Skin epidermis (tissue), 12 donors: ENCODE measurements at regions not wholly inside any gene's neighbourhood (a gene's known extent, or its start where the extent isn't known, plus 50 kb on each side); places are given as distances from the start of the nearest gene placed in this dataset.

Experiments
- H3K27ac ChIP-seq, 21 experiments: fragments of 200-600 bp; sonication (generic) in 11 of 21; one replicate each; pipeline ENCODE4 v1.5.0; 2020; ENCODE audit warnings: mild to moderate bottlenecking in 3 of 21, inconsistent platforms in 2 of 21, moderate library complexity in 2 of 21
- H3K4me3 ChIP-seq, 7 experiments: fragments of 200-600 bp; sonication (generic) in 2 of 7; one replicate each; pipeline ENCODE4 v1.5.0; 2020; ENCODE audit warnings: inconsistent platforms in 2 of 7, mild to moderate bottlenecking in 2 of 7, moderate library complexity in 1 of 7

DNA sequence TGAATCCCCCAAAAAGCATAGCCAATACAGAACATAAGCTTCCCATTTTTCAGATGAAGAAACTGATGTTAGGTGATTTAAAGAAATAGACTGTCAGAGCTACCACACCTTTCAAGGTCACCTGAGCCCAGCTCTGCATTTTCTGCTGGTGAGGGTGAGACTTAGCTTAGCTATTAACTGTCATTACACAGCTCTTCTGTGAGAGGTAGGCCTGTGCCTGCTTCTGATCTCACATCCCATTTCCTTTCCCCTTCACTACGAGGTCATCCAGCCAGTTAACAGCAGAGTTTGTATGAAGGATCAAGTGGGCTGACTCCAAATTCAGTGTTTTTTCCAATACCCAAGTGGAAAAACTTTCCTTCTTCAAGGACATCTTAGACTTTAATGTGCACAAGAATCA, 528.6 kb upstream of the CLINT1 start:
- Histone ChIP-seq H3K27ac (no peak overlapping the region), H3K4me3 (no peak overlapping the region)

DNA sequence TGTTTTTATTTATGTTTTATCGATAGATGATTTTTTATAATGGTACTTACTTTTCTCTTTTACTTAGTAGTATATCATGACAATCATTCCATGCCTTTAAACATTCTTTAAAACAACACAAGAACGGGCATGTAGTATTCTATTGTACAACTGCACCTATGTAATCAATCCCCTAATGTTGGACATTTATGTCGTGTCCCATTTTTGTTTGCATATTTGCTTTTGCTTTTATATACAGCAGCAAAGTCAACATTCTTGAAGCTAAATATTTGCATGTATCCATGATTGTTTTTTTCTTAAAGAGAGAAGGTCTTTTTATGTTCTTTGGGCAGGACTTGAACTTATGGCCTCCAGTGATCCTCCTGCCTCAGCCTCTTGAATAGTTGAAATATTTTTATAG, 527.0 kb upstream of the CLINT1 start:
- H3K4me3 ChIP-seq: no peak overlapping the region
- H3K27ac ChIP-seq: peak overlapping the region in 4 of 21 experiments; percentile 57 to 69 (median 65)

DNA sequence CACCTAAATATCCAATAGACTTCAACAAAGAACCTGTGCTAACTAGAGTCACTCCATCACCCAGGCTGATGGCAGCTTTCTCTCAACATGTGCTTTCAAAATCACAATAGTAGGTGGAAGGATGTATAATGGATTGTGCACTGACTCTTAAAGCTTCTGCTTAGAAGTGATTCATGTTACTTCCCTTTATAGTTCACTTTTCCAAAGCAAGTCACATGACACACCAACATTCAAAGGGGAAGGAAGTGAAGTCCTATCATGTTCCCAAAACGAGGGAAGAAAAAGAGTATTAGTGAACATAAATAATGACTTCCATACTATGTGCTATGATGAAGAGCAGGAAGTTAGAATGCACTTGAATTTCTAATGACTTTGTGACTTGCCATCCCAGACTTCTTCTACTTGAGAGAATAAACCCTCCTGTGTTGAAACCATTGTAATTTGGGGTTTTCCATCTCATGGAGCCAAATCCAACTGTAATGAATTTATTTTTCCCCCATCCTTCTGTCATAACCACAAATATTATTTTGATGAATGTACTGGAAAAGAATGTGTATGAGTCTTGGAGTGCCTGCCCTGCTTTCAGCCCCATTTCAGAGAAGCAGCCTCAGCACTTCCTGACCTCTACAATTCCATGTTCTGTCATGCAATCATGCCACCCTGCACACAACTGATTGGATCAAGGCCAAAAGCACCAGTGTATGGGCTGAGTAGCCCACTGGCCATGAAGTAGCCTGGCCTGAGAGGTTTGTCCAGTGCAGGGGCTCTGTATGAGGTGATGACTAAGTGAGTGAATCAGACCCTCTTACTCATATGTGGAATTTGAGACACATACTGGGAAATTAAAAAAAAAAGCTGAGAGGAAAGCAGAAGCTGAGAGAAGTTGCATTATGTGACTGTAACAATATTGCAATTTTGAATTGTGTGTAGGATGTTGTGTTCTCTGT, 525.9 kb upstream of the CLINT1 start:
- Histone ChIP-seq H3K27ac (peak overlapping the region in 9 of 21 experiments; percentile 5 to 69 (median 50)), H3K4me3 (no peak overlapping the region)

GRCh38 chr5:158383486-158383885, 524.5 kb upstream of the CLINT1 start:
- Histone ChIP-seq H3K27ac (peak overlapping the region in 7 of 21 experiments; percentile 1 to 72 (median 58)), H3K4me3 (no peak overlapping the region)

DNA sequence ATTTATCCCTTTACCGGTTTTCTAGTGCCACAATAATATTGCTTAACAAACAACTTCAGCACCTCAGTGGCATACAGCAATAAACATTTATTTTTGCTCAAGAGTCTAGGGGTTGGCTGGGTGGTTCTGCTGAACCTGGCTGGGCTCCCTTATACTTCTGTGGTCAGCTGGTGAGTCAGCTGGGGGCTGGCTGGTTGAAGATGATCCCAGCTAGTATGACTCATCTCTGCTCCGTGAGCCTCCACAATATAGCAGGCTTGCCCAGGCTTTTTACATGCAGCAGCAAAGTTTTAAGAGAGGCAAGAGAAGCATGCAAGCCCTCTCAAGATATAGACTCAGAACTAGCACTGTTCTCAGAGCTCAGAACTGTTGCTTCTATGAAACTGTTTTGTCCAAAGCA, 523.5 kb upstream of the CLINT1 start:
- Histone ChIP-seq H3K27ac (peak overlapping the region in 9 of 21 experiments; percentile 1 to 72 (median 47)), H3K4me3 (no peak overlapping the region)

DNA sequence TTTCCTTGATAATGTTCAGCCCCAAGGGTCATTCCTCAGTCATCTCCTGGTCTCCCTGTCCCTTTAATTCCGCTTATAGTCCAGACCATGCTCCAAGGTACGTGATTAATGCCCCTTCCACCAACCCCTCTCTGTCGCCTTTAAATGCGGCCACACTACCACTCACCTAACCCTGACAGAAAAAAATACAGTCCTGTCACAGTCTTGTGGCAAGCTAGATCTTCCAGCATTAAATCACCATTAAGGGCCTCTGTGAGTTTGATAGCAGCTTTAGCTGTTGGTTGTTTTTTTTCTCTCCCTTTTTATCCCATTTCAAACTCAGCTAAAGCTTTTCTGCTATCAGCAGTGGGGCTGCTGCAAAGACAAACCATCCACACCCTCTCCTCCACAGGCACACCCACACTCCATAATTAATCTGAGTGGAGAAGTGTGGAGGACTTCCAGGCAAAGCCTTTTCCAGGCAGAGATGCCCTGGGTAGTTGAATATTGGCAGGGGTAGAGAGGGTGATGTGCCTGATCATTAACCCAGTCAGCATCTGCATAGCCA, 522.7 kb upstream of the CLINT1 start:
- Histone ChIP-seq H3K4me3 (no peak overlapping the region), H3K27ac (peak overlapping the region in 4 of 21 experiments; percentile 8 to 44 (median 32))

DNA sequence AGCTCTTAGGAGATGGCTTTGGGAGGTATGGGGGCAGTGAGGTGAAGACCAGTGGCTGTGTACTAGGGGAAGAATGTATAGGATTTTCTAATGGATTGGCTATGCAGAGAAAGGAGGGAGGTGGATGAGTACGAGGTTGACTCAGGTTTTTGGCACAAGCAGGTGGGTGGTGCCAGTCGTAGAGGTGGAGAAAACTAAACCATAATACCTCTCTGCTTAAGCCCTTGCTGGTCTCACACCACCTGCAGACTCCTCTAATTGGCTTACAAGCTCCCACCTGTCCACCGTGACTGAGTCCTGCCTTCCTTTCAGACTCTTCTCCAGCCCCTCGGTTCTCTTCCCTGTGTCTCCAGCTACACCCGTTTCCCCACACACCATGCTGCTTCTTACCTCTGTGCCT, 521.7 kb upstream of the CLINT1 start:
- no peak overlapping the region for H3K27ac ChIP-seq
- H3K4me3 ChIP-seq: no peak overlapping the region

DNA sequence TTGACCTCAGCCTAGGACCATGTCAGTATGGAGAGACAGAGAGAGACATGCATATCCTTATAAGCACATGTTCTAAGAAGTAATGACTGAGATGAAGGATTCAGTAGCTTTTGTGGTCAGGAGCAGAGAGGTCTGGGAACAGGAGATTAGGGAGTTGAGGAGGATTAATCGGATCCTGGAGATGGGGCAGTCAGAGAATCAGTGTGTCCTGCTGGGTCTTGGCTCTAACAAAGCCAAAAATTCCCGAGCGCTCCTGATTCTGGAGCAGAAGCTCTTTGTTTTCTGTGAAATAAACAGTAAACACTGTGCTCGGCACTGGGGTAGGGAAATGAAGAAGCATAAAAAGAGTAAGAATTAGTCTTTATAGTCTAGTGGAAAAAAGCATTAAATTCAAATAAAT, 520.0 kb upstream of the CLINT1 start:
- Histone ChIP-seq H3K27ac (no peak overlapping the region), H3K4me3 (no peak overlapping the region)

DNA sequence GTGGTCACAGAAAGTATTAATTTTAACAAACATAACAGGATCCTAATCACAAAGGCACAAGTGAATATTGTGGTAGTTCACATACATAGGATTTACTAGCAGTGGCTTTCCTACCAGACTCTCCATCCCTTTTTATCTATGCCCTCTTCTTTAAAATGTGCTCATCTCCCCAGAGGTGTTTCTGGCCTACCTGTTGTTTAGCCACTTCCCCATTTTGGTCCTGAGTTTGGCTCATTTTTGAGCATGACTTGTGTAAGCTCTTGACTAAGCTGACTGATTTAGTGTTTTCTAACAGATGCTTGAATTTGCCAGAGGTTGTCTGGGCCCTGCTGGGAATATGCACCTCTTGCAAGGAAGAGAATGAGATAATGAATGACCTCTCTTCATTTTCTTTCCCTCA, 517.7 kb upstream of the CLINT1 start:
- Histone ChIP-seq H3K27ac (no peak overlapping the region), H3K4me3 (no peak overlapping the region)

GRCh38 chr5:158375531-158375930, 516.6 kb upstream of the CLINT1 start:
- H3K4me3 ChIP-seq: no peak overlapping the region
- H3K27ac ChIP-seq: no peak overlapping the region

- Histone ChIP-seq H3K4me3 (no peak overlapping the region), H3K27ac (no peak overlapping the region)
These were observed 514.9 kb upstream of the CLINT1 start for GRCh38 chr5:158373608-158374395.

DNA sequence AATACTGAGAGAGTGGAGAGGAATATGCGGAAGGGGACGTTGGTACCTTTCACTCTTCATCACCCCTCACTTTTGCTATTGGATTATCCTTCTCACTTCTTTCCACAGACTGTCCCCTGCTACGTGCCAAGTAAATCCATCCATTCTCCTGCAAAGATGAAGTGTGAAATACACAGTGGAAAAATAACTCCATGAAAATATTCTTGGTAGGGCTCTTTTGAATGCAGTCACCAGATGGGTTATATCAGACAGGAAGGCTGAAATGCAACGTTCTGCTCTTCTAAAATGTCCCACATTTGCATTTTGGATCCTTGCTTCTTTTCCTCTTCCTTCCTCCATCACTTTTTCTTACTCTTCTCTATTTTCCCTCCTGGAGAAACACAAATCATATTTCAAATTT, 510.3 kb upstream of the CLINT1 start:
- no peak overlapping the region for H3K27ac ChIP-seq
- H3K4me3 ChIP-seq: no peak overlapping the region

GRCh38 chr5:158368686-158369085, 509.7 kb upstream of the CLINT1 start:
- Histone ChIP-seq H3K4me3 (no peak overlapping the region), H3K27ac (no peak overlapping the region)

DNA sequence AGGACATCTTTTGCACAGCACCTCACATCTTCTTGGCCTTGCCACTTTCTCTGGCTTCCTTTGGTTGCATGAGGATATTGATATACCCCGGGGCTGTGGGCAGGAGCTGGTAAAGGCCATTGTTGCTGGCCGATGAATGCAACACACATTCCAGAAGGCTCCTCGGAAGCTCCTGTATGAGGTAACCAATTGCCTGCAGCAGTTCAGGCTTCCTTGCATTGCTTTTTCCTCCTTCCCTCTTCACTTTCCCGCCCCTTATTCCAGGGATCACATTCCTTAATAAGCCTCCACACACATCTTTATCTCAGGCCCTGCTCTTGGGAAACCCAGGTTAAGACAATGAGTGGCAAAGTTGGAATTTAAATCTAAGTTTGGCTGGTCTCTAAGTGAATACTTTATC, 505.4 kb upstream of the CLINT1 start:
- no peak overlapping the region for H3K4me3 ChIP-seq

GRCh38 chr5:158354958-158355357, 496.0 kb upstream of the CLINT1 start:
- no peak overlapping the region for H3K27ac ChIP-seq
- no peak overlapping the region for H3K4me3 ChIP-seq

More for the DNA sequence above, 505.4 kb upstream of the CLINT1 start:
- H3K27ac ChIP-seq: no peak overlapping the region

DNA sequence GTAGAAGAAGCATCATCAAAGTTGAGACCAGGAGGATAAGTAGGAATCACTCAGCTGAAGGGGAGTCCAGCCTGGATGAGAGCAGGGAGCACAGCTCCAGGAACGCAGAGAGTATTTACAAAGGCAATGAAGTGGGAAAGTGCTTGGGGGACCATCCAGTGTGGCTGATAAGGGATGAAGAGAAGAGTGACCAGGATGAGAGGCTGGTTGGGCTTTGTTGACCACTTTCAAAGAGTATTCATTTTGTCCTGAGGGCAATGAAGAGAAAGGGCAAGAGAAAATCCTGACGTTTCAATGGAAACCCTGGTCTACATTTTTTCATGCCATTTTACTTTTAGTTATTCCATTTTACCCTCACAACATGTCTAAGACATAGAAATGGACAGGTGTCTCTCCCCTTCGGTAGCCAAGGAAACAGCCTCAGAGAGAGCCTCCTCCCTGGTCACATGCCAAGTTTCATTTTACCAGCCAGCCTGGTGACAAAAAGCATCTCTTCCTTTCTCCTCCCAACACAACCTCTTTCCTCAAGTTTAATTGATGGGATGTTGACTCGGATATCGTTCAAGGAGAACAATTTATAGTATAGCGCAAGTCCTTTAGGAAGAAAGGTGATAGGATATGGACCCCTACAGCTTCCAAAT, 492.7 kb upstream of the CLINT1 start:
- H3K4me3 ChIP-seq: no peak overlapping the region
- no peak overlapping the region for H3K27ac ChIP-seq

DNA sequence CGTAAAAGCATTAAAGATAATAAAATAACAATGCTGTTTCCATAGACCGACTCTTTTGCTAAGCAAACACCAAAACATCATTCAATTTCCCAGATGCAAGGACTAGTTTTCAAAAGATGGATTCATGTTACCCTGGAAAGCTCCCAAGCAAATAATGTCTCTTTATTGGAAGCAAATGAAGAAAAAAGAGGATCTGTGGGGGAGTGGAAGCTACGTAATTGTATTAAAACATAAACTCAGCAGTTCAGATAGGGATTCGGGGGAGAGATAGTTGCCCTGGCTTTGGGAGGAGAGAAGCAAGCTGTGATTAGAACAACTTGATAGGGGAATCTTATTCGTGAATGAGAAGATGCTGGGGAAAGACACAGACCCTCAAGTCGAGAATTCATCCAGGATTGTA, 491.0 kb upstream of the CLINT1 start:
- no peak overlapping the region for H3K27ac ChIP-seq
- no peak overlapping the region for H3K4me3 ChIP-seq

DNA sequence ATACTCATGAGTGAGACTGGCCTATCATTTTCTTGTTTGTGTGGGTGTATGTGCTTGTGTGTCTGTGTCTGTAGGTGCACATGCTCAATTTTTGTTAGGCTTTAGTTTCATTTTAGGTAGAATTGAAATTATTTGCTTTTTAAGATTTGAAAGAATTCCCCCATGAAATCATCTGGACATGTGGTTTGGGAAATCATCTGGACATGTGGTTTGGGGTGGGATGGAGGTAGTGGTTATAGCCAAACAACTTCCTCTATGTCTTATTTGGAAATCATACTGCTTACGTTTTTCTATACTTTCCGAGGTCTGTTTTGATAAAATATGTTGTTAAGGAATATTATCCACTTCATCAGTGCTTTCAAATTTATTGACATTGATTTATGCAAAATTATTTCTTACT, 485.4 kb upstream of the CLINT1 start:
- Histone ChIP-seq H3K27ac (no peak overlapping the region), H3K4me3 (no peak overlapping the region)

DNA sequence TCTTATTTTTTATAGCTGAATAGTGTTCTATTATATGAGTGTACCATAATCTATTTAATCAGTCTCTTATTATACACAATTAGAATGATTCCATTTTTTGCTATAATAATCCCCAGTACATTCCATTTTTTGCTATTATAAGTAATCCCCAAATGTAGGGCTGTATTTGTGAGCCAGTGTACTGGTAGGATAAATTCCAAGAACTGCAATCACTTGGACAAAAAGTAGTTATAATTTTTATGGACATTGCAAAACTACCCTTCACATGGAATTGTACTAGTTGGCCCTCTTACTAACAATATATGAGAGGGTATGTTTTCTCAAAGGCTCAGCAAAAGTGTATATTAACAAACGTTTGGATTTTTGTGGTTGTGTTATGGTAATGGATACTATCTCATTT, 481.7 kb upstream of the CLINT1 start:
- Histone ChIP-seq H3K27ac (no peak overlapping the region), H3K4me3 (no peak overlapping the region)

DNA sequence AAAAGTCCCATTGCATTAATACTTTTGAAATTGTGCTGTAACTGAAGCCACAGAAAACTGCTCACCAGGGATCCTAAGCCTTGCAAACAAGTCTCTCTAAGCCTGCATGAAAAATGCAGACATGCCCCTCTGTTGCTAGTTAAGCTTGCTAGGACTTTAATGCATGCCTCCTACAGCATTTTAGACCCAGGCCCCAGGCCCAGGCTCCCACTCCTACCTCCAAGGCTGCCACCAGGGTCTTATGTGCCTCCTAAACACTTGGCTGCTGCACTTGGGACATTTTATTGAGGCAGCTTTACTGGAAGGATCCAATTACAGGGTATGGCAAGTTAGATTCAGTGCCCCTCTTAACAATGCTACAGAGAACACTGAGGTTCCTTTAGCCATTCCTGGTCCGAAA, 467.3 kb upstream of the CLINT1 start:
- H3K27ac ChIP-seq: no peak overlapping the region
- H3K4me3 ChIP-seq: no peak overlapping the region
